Occipital lobe (tissue), 1 donor: ENCODE measurements at regions not wholly inside any gene's neighbourhood (a gene's known extent, or its start where the extent isn't known, plus 50 kb on each side); places are given as distances from the start of the nearest gene placed in this dataset.
"Not testable (repeated sequence)": the region's sequence is repeated elsewhere in the genome, so short reads cannot be mapped to it uniquely, and the experiment has no call there.

Experiments
- DNase-seq: peaks from one replicate; lab custom pipeline; 2025; lab: John Stamatoyannopoulos, UW

- no peak for DNase-seq
These were observed 226.0 kb downstream of the AEBP2 start for GRCh38 chr12:19665121-19665900.

GRCh38 chr12:19666070-19666469 lies 226.8 kb downstream of the AEBP2 start:
- DNase-seq: no peak

DNA sequence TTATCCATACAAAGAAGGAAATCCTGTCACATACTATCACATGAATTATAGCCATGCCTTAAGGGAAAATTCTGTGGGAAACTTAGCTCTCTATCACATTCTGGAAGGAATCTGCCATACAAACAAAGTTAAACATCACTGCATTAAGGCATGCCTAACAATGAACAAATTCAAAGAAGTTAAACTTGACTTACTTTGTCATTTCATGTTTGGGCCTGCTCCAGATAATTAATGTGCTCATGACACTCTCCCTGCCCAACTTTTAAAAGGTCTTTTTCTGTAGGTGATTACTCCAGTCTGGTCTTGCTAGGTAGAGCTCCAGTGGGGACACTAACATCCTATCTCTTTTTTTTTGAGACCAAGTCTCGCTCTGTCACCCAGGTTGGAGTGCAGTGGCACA lies 230.5 kb downstream of the AEBP2 start:
- DNase-seq: no peak

DNA sequence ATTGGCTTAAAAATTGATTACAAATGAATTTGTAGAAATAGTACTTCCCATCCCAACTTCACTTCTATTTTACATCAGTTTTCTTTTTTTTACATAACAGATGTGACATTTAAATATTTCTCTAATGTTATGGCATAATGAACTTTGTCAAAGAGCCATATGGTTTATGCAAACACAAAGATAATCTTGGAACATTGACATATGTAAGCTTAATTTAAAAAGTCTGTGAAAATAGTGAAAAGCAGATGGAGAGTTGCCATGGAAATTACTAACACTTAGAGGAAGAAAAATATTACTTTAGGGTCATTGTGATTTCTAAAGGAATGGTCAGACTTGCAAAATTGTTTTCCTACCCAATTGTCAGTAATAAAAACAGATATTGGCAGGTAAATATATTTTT lies 232.4 kb downstream of the AEBP2 start:
- no peak for DNase-seq

DNA sequence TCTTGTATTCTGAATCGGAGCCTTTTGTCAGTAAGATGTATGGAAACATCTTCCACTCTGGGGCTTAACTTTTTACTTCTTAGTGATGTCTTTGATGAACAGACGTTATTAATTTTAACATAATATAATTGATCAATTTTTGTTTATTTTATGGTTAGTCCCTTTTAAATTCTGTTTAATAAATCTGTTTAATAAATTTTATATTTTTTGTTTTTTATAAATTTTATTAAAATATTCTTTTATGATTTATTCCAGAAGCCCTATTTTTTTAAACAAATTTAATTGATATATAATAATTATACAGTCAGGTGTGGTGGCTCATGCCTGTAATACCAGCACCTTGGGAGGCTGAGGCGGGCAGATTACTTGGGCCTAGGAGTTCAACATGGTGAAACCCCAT lies 235.1 kb downstream of the AEBP2 start:
- DNase-seq: no peak

DNA sequence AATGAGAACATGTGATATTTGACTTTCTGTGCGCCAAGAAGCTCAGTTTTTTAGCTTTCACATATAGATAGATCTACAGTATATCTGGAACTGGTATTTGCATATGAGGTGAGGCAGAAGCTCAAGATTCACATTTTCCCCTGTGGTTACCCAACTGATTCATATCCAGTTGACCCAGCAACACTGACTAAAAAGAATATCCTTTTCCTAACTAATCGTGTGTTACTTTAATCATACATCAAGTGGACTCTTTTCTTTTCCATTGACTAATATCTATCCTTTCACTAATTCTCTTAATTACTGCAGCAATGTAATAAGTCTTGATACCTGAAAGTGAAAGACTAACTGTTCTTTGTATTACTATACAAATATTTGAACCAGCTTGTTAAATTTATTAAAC lies 236.1 kb downstream of the AEBP2 start:
- no peak for DNase-seq

DNA sequence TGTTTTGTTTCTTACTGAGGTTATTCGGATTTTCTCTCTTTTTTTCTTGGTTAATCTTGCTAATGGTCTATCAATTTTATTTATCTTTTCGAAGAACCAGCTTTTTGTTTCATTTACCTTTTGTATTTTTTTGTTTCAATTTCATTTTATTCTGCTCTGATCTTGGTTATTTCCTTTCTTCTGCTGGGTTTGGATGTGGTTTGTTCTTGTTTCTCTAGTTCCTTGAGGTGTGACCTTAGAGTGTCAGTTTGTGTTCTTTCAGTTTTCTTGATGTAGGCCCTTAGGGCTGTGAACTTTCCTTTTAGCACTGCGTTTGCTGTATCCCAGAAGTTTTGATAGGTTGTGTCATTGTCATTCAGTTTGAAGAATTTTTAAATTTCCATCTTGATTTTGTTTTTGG lies 239.2 kb downstream of the AEBP2 start:
- not testable (repeated sequence) for DNase-seq

GRCh38 chr12:19681007-19681406 lies 241.7 kb downstream of the AEBP2 start:
- DNase-seq: no peak

- DNase-seq: no peak
These were observed 244.1 kb downstream of the AEBP2 start for GRCh38 chr12:19683178-19683927.

GRCh38 chr12:19687371-19687770 lies 248.1 kb downstream of the AEBP2 start:
- DNase-seq: no peak

- DNase-seq: no peak
These were observed 249.2 kb downstream of the AEBP2 start for GRCh38 chr12:19688532-19688931.

DNA sequence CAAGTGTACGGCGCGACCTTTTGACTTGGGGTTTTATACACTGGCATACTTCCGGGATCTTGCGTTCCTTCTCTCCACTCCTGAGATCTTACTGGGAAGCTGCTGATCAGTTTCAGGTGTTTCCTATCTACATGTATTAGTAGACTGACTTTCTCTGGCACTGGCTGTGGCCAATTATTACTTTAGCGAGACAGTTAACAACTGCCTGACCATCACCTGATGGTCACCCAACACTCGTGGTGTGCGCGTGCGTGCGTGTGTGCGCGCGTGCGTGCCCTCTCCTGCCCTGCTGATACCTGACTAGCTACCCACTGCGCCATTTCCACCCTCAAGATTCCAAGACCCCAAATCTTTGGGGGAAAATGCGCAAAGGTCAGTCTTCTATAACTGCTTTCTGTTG lies 249.9 kb downstream of the AEBP2 start:
- no peak for DNase-seq

DNA sequence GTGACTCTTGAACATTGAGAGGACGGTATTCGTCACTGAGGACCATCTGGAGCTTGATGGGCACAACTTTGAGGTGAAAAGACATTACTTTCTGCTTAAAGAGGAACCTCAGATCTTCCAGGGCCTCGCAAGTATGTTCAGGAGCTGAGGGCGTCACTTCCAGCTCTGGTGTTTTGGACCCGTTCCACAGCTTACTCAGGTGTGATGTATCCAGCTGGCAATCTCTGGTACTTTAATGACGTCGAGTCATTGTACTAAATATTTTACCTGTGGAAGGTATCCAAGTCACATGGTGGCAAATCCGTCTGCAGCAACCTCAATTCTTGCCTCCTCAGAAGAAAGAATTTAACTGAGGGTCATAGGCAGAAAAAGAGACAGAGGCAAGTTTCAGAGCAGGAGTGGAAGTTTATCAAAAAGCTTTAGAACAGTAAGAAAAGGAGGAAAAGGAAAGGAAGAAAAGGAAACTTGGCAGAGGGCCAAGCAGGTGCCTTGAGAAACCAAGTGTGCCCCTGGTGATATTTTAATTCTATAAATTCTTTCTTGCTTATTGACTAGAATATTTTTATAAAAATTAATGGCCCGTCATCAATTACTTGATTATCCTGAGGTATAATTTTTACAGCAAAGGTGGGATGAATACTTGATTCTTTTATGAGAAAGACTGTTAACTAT lies 250.6 kb downstream of the AEBP2 start:
- DNase-seq: no peak

DNA sequence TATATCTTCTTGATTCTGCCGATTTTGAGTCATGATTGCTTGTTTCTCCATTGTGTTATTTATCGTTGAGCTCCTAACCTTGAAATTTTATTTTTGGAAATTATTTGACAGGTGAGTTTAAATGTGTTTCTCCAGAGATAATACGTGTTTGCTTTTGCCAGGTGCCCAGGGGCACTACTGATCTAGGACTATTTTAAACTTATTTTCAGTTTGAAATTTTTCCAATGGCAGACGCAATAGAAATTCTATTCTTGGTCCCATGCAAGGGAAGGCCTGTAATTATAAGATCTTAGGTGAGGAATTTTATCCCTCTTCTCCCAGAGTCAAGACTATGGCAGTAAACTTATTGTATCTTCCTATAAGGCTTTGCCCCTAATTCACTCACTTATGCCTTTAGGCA lies 252.8 kb downstream of the AEBP2 start:
- no peak for DNase-seq

DNA sequence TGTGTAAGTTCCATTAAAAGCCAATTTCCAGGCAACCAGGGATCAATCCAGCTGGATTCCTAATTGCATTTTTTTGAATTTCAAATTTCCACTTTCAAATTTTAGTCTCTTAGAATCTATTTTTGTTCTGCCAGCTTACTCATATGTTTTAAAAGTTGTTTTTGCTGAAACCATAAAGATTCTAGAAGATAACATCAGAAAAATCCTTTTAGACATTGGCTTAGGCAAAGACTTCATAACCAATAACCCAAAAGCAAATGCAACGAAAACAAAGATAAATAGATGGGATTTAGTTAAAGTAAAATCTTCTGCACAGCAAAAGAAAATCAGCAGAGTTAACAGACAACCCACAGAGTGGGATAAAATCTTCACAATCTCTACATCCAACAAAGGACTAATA lies 253.3 kb downstream of the AEBP2 start:
- no peak for DNase-seq

- DNase-seq: no peak
These were observed 255.3 kb downstream of the AEBP2 start for GRCh38 chr12:19694627-19695026.

DNA sequence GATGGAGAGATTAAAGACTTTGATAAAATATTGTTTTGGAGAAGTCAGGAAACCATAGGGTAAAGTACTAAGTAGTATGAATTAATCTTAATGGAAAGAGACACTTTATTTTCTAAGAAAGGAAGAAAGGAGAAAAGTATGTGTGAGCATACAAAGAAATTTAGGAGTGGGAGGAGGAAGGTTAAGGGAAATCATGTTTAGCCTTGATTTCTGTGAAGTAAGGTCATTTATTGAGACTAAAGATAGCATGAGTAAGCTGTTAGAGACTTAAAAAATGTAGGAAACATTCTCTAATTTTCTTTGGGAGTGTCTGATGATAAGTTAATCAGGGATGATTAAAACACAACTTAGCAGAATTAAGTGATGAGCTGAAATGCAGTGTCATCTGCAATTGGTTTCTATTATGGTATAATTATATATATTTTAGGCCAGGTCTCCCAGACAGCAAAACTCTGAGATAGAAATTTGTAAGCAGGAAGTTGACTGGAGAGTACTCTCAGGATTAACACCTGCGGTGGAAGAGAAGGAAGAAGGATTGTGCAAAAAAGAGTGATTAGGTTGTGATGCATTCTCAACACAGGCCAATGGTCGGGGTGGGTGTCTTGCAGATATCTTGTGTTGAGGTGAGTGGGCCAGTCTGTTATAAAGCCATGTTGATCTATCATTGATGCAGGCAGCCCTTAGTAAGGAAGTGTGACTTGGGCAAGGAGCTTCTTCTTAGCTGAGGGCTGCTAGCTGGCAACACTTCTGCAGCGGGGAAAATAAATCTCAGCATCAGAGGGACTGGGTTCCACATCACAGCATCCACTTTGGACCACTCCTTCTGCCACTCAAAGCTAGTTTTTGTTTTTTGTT lies 256.2 kb downstream of the AEBP2 start:
- no peak for DNase-seq

DNA sequence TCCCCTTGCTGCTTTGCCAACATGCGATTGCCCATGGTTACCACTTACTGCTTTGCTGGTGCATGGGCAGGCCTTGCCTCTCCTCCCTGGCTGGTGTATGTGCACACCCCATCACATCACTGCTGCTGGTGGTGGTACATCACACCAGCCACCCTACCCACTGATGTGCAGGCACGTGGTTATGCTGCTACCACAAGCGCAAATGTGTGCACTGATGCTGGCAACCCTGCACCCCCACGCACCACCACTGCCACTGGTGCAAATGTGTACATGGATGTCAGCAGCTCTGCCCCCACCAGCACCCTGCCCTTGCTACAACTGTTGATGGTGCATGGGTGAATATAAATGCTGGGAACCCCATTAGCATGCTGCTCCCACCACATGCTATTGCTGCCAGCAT lies 261.7 kb downstream of the AEBP2 start:
- DNase-seq: no peak

DNA sequence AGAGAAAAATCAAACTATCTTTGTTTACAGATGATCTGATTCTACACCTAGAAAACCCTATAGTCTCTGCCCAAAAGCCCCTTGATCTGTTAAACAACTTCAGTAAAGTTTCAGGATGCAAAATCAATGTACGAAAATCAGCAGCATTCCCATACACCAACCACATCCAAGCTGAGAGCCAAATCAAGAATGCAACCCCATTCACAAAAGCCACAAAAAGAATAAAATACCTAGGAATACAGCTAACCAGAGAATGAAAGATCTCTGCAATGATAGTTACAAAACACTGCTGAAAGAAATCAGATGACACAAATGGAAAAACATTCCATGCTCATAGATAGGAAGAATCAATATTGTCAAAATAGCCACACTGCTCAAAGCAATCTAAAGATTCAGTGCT lies 265.7 kb downstream of the AEBP2 start:
- no peak for DNase-seq

DNA sequence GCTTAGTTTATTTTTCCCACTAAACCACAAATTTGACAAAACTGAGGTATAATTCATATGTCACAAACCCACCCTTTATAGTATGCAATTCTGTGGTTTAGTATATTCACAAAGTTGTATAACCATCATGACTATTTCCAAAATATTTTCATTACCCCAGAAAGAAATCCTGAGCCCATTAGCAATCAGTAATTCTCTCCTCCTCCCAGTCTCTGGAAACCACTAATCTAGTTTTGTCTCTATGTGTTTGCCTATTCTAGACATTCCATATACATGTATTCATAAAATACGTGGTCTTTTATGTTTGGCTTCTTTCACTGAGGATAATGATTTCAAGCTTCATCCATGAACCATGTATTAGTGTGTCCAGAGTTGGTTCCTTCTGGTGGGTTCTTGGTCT lies 267.6 kb downstream of the AEBP2 start:
- no peak for DNase-seq

- DNase-seq: no peak
These were observed 268.7 kb downstream of the AEBP2 start for GRCh38 chr12:19707948-19708409.

DNA sequence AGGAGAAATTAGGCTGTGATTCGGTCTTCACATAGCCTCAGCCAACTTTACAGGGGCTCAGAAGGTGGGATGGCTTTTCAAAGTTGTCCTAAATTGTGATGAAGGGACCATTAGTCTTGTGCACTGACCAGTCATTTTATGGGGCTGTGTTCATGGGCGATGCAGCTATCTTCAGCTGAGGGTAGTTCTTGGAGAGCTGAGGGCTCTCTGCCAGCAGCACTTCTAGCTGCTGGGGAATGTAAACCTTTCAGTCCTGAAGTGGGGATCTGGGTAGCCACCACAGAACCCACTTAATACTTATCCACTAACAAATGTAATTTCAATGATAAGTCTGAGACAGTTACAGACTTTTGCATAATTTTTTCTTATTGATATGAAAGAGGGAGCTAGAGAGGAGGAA lies 270.6 kb downstream of the AEBP2 start:
- DNase-seq: no peak
